ENCODE measurements at regions not wholly inside any gene's neighbourhood (a gene's known extent, or its start where the extent isn't known, plus 50 kb on each side); places are given as distances from the start of the nearest gene placed in this dataset.

DNA sequence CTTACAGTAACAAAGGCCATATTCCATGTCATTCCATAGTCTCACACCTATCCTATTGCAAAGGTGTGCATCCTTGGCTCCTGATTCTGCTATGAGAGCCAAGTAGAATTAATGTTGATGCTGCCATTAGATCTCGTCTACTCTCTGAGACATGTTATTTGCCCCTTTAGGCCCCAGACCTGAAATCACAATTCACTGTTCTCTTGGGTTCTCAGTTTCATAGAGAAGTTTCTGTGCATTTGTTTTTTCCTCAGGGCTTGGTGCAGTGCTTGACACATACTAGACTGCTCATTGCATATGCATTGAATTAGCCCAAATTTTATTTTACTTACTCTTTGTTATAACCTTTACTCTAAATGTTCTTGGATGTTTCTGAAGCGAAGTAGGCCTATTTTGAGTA, 265.7 kb downstream of the JRKL start:
- H3K4me3 Mint-ChIP-seq: no peak overlapping the region
- H3K9me3 Mint-ChIP-seq: no peaks in the 10 kb centered on the region
- no peaks in the 10 kb centered on the region for H3K27me3 Mint-ChIP-seq
- H3K27ac Mint-ChIP-seq: no peak overlapping the region
- no peak for ATAC-seq (replicated peaks)
- H3K36me3 Mint-ChIP-seq (ENCODE audit: low read depth): no peaks in the 10 kb centered on the region
- H3K4me1 Mint-ChIP-seq: no peaks in the 10 kb centered on the region

DNA sequence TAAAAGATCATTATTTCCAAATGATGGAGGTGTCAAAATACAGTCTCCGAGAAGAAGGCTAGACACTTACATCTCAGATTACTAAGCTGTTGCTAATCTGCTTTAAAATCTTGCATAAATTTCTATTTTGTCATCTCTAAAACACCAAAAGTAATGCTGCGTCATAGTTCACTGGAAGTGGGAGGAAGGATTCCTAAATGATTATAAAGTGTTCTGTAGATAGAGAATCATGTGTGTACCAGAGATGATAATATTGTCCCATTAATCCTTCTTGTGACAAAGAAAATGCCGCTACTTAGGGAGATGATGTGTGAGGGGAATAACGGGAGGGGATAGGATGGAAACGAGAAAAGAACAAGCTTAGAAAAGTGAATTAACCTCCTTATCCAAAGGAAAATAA, 268.6 kb downstream of the JRKL start:
- Mint-ChIP-seq H3K4me3 (no peak overlapping the region), H3K4me1 (no peaks in the 10 kb centered on the region), H3K27ac (no peak overlapping the region), H3K9me3 (no peaks in the 10 kb centered on the region), H3K36me3 (ENCODE audit: low read depth) (no peaks in the 10 kb centered on the region), H3K27me3 (no peaks in the 10 kb centered on the region)
- no peak for ATAC-seq (replicated peaks)

DNA sequence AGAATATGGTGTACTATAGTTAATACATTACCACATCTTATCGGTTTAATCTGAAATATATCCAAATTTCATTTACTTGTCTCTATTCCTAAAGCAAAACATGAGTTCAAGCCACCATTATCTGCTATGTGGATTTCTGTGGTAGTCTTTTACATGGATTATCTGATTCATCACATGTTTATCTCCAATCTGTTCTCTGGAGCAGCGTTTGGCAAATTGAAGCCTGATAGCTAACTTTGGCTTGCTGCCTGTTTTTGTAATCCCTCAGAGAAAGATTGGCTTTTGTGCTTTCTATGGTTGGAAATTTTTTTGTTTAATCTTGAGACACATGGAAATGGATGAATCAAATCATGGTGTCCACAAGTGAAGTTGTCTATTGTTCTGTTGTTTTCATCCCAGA, 274.3 kb downstream of the JRKL start:
- no peaks in the 10 kb centered on the region for H3K27me3 Mint-ChIP-seq
- no peaks in the 10 kb centered on the region for H3K9me3 Mint-ChIP-seq
- H3K36me3 Mint-ChIP-seq (ENCODE audit: low read depth): no peaks in the 10 kb centered on the region
- no peaks in the 10 kb centered on the region for H3K4me1 Mint-ChIP-seq
- ATAC-seq (replicated peaks): no peak
- H3K4me3 Mint-ChIP-seq: no peak overlapping the region
- H3K27ac Mint-ChIP-seq: no peak overlapping the region

DNA sequence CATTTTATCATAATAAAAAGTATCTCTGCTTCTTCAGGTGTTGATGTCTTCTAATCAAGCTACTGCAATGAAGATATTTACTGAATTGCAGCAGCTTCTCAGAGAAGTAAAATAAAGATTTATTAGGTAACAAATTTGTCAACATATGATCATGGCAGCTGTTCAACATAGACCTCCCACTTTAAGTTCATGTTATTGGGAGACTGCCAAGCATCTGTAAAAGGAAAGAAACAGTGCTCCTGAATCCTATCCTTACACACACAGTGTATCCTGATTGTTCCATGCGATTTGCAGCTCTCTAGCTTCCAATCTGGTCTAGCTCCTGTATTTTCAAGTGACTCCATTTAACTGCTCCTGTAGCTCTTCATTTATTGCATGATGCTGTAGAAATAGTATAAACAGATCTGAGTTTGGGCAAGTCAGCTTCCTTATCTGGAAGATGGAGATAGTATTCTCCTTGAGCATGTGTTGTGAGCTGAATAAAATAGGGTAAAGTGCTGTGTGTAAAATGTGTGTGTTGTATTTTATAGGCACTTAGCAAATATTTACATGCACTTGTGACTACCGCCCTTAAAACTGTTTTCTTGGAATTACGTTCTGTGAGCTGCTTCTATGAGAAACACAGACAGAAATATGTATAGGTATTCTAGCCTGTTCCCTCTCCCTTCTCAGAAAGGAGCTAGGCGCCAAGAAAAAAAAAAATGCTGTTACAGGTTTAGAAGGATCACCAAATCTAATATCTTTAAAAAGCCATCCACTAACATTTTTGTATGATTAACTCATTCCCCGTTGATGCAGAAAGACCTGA, 290.6 kb downstream of the JRKL start:
- ATAC-seq (replicated peaks): no peak
- H3K9me3 Mint-ChIP-seq: no peaks in the 10 kb centered on the region
- no peaks in the 10 kb centered on the region for H3K36me3 Mint-ChIP-seq (ENCODE audit: low read depth)
- no peaks in the 10 kb centered on the region for H3K4me1 Mint-ChIP-seq
- no peak overlapping the region for H3K27ac Mint-ChIP-seq
- no peaks in the 10 kb centered on the region for H3K27me3 Mint-ChIP-seq
- no peak overlapping the region for H3K4me3 Mint-ChIP-seq

DNA sequence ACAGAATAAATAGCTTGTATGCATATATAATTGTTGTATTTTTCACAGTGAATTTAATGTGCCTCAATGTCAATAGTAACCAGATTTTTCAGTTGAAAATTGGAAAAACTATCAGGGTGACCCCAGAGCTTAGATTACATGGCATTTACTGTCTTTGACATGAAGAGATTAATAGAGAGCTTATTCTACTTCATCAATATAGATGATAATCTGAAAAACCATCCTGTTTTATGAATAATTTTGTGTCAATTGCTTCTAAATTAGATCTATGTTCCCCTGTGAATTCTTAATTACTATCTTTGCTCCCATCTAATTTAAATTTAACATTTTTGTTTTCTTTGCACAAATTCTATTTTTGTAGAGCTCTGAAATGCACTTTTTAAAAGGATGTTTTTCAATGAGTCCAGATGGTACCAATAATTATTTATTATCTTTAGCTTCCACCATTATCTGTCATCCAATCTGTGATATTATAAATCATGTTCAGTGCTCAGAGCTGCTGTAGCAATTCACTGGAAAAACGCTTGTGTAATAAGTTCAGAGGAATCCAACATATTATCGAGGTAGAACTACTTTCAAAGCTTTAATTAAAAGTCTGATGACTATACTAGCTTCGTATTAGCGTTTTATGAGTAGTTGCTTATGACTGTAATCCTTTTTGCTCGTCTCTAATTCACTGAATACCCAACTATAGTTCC, 291.4 kb downstream of the JRKL start:
- Mint-ChIP-seq H3K27me3 (no peaks in the 10 kb centered on the region), H3K9me3 (no peaks in the 10 kb centered on the region), H3K4me1 (no peaks in the 10 kb centered on the region), H3K36me3 (ENCODE audit: low read depth) (no peaks in the 10 kb centered on the region), H3K27ac (no peak overlapping the region), H3K4me3 (no peak overlapping the region)
- ATAC-seq (replicated peaks): no peak

DNA sequence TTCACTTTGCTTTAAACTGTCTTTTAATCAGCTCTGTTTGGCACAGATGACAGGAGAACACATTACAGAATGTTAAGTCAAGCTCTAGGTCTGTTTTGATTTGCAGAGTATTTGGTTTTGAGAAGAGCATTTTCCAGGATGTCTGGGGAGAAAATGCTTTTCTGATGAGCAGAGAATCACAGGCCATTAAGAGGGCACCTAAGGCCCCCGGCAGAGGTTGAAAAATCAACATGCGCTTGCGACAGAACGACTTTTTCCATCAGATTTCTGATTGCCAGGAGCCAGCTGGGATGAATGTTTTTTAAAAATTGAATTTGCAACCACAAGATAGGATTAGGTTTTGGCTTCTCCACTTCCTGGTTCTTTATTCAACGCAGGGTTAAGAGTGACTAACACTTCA, 304.5 kb downstream of the JRKL start:
- Mint-ChIP-seq H3K27ac (no peak overlapping the region), H3K27me3 (no peaks in the 10 kb centered on the region), H3K36me3 (ENCODE audit: low read depth) (no peaks in the 10 kb centered on the region), H3K4me3 (no peak overlapping the region), H3K4me1 (no peaks in the 10 kb centered on the region), H3K9me3 (peaks cover 3% of the 10 kb centered on the region)
- no peak for ATAC-seq (replicated peaks)

DNA sequence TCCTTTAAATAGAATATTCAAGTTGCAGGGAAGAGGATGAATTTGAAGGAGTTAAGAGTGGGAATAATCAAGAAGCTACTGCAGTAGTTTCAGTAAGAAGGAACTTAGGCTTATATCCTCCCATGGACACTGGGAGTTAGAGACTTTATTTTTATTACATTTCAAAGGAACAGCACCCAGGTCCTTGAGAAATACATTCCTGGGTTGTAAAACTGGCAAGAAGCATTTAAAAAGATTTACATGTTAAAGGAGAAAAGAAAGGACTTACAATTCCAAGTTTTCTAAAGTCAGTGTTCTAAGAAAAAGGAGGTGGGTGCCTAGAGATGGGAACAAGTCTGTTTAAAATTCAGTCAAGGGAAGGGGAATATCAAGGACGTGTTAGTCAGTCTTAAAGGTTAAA, 306.9 kb downstream of the JRKL start:
- no peaks in the 10 kb centered on the region for H3K27me3 Mint-ChIP-seq
- no peaks in the 10 kb centered on the region for H3K4me1 Mint-ChIP-seq
- ATAC-seq (replicated peaks): no peak
- no peak overlapping the region for H3K4me3 Mint-ChIP-seq
- no peaks in the 10 kb centered on the region for H3K36me3 Mint-ChIP-seq (ENCODE audit: low read depth)
- H3K27ac Mint-ChIP-seq: no peak overlapping the region
- peaks cover 8% of the 10 kb centered on the region for H3K9me3 Mint-ChIP-seq

DNA sequence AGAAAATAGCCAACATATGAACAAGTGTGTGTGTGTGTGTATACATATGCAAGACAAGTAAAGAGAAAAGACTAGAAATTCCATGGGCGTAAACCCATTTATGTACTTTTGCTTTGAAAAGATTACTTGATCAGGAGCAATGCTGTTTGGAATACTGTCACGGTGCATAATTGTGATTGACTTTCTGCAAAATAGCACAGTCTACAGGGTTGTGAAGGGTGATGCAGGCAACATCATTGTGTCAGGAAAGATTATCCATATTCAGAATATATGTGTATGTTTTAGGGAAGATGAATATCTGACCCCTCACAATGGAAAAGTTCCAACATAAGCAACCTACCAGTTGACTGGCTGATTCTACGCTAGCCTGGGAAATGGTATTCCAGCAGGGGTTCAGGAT, 307.7 kb downstream of the JRKL start:
- H3K4me3 Mint-ChIP-seq: no peak overlapping the region
- no peak for ATAC-seq (replicated peaks)
- no peaks in the 10 kb centered on the region for H3K36me3 Mint-ChIP-seq (ENCODE audit: low read depth)
- H3K27ac Mint-ChIP-seq: no peak overlapping the region
- H3K4me1 Mint-ChIP-seq: no peaks in the 10 kb centered on the region
- H3K9me3 Mint-ChIP-seq: peaks cover 10% of the 10 kb centered on the region
- H3K27me3 Mint-ChIP-seq: no peaks in the 10 kb centered on the region

DNA sequence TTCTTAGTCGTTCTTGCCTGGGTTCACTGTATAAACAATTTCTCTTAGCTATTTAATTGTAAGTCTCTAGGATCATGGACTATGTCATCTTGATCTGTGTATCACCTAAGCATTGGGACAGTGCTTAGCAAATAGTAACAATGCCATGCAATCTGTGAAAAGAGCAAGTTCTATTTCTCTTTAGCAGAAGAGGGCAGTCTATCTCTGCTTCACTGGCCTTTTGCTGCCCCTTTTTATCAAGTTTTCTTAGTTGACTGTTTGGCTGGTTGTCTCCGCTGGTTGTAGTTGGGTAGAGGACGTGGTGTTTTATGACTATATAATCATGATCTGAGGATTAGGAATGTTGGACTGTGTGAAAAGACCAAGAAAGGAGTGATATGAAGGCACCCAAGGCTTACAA, 315.0 kb downstream of the JRKL start:
- H3K27ac Mint-ChIP-seq: no peak overlapping the region
- no peaks in the 10 kb centered on the region for H3K36me3 Mint-ChIP-seq (ENCODE audit: low read depth)
- no peak overlapping the region for H3K4me3 Mint-ChIP-seq
- no peaks in the 10 kb centered on the region for H3K4me1 Mint-ChIP-seq
- no peak for ATAC-seq (replicated peaks)
- peaks cover 10% of the 10 kb centered on the region for H3K9me3 Mint-ChIP-seq
- no peaks in the 10 kb centered on the region for H3K27me3 Mint-ChIP-seq

DNA sequence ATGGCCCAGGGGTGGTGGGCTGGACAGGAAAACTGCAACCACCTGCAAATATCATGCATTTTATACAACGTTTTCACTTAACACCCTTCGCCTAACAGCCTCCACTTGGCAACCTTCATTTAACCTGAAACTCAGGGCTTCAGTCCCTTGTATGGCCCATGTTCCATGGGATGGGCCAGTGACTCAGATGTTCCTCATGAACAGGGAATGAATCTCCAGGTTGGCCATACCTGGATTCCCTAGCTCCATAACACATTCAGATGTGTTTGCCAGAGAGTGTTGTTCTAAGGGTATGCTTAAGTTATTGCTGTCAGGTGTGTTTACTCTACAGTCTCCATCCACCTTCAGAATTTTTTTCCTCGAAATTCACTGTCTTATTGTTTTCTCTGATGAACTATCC, 316.9 kb downstream of the JRKL start:
- H3K4me1 Mint-ChIP-seq: no peaks in the 10 kb centered on the region

DNA sequence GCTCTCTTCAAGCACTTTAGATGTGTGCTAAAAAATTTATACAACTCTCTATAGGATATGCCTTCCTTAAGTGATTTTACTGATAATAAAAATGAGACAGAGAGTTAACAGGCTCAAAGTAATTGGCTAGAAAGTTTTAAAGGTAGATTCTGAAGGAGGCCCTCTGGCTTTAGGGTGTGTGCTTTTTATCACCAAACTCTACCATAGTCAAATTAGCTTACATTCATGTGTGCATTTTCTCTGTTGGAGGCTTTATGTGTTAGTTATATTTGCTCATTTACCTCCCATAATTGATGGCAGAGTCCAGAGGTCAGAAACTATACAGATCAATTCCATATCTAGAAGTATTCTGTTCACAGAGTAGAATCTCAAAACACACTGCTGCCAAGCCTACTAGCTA, 317.5 kb downstream of the JRKL start:
- Mint-ChIP-seq H3K4me3 (no peak overlapping the region), H3K4me1 (no peaks in the 10 kb centered on the region), H3K27me3 (no peaks in the 10 kb centered on the region), H3K36me3 (ENCODE audit: low read depth) (no peaks in the 10 kb centered on the region), H3K9me3 (peaks cover 3% of the 10 kb centered on the region), H3K27ac (no peak overlapping the region)
- no peak for ATAC-seq (replicated peaks)

More for the DNA sequence above, 316.9 kb downstream of the JRKL start:
- H3K4me3 Mint-ChIP-seq: no peak overlapping the region
- no peaks in the 10 kb centered on the region for H3K36me3 Mint-ChIP-seq (ENCODE audit: low read depth)
- no peak overlapping the region for H3K27ac Mint-ChIP-seq
- peaks cover 4% of the 10 kb centered on the region for H3K9me3 Mint-ChIP-seq
- H3K27me3 Mint-ChIP-seq: no peaks in the 10 kb centered on the region
- ATAC-seq (replicated peaks): no peak

DNA sequence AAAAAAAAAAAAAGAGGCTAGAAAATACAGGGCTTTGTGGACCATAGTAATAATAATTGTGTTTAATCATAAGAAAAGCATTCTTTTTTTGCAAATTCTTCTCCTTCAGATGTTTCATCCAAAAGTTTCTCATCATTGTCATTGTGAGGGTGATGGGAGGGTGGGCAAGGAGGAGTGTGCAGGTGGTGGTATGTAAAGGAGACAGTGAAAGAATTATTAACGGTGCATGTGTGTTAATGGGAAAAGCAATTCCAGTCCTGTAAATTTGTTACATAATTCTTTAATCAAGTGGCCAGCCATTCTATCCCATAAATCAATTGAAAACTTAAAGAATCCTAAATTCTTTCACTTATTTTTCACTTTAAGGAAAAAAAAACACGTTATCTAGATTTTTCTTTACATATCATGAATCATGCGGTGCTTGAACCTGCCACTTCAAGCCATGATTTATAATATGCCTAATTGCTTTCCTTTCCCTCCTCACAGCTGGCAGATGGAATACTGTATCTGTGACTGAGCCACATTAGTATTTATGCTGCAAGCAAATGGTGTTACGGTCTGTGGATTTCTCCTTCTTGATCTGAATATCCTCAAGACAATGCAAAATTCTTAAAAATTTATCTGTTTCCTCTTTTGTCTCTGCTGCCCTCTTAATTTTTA, 318.5 kb downstream of the JRKL start:
- Mint-ChIP-seq H3K4me1 (no peaks in the 10 kb centered on the region), H3K4me3 (no peak overlapping the region), H3K36me3 (ENCODE audit: low read depth) (no peaks in the 10 kb centered on the region), H3K27me3 (no peaks in the 10 kb centered on the region), H3K9me3 (peaks cover 3% of the 10 kb centered on the region), H3K27ac (no peak overlapping the region)
- no peak for ATAC-seq (replicated peaks)

DNA sequence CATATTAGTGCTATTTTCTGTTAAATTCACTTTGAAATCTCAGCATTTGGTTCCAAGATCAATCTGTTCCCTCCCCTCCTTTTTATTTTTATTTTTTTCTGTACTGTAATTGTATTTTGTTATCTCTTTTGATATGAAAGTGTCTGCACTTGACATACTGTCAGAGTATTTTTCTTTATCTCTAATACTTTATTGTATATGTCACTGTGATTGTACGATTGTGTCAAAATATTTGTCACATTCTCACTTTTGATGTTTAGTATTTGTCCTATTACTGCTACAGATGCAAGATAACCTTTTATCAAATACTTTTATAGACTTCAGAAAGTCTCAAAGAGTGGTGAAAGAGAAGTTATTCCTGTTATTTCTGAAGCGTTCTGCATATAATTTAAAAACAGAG, 323.5 kb downstream of the JRKL start:
- H3K4me3 Mint-ChIP-seq: no peak overlapping the region
- H3K36me3 Mint-ChIP-seq (ENCODE audit: low read depth): no peaks in the 10 kb centered on the region
- H3K27me3 Mint-ChIP-seq: no peaks in the 10 kb centered on the region
- H3K27ac Mint-ChIP-seq: no peak overlapping the region
- peaks cover 7% of the 10 kb centered on the region for H3K9me3 Mint-ChIP-seq
- no peaks in the 10 kb centered on the region for H3K4me1 Mint-ChIP-seq
- no peak for ATAC-seq (replicated peaks)

DNA sequence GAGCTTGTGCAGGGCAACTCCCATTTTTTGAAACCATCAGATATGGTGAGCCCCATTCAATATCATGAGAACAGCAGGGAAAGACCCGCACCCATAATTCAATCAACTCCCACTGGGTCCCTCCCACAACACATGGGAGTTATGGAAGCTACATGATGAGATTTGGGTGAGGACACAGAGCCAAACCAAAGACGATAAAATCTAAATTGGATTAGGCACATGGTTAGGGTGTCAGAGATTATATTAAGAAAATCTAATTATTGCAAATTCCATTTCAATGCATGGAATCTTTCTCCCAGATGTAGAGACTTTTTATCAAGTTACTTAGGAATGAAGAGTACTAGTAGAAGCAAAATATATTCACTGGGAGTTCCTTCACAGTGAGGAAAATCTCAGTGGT, 324.9 kb downstream of the JRKL start:
- no peak for ATAC-seq (replicated peaks)
- Mint-ChIP-seq H3K27me3 (no peaks in the 10 kb centered on the region), H3K27ac (no peak overlapping the region), H3K4me3 (no peak overlapping the region), H3K36me3 (ENCODE audit: low read depth) (no peaks in the 10 kb centered on the region), H3K9me3 (peaks cover 4% of the 10 kb centered on the region), H3K4me1 (no peaks in the 10 kb centered on the region)

DNA sequence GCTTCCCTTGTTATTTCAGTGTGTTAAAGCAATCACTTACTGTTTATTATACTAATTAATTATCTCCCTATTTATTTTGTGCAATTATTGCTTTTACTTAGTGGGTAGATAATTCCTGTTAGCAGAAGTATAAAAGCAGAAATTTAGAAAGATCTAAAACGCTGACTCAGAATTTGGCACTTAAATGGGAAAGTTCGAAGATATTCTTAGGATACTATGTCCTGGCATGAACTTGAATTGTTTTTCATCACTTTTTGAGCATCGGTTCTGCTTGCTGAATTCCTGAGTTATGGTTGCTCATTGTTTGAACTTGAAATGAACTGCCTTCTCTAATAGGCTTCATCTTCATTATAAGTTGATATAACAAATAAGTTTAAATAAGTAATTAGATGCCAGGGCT, 325.4 kb downstream of the JRKL start:
- H3K27ac Mint-ChIP-seq: no peak overlapping the region
- no peaks in the 10 kb centered on the region for H3K27me3 Mint-ChIP-seq
- no peak overlapping the region for H3K4me3 Mint-ChIP-seq
- no peaks in the 10 kb centered on the region for H3K36me3 Mint-ChIP-seq (ENCODE audit: low read depth)
- H3K9me3 Mint-ChIP-seq: peaks cover 4% of the 10 kb centered on the region
- H3K4me1 Mint-ChIP-seq: no peaks in the 10 kb centered on the region
- ATAC-seq (replicated peaks): no peak
